ENCODE measurements at regions not wholly inside any gene's neighbourhood (a gene's known extent, or its start where the extent isn't known, plus 50 kb on each side); places are given as distances from the start of the nearest gene placed in this dataset.
A peak's percentile ranks its signal among the peaks of the same experiment; 100 is the strongest.

DNA sequence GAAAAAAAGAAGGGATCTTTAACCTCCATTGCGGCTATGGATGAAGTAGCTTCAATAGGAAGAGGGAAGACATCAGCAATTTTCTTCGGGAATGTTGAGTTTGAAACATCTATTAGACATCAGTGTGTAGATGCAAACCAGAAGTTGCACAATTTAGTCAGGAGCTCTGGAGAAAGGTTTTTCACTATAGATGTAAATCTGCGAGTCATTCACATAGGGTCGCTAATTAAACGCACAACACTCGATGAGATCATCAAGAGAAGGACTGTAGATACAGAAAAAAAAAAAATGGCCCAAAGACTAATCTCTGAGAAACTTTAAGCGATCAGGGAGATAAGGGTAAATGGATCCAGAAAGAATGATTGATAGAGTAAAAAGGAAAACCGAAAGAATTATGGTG is 61.7 kb upstream of the TES start:
- TF ChIP-seq, protein P1, sequence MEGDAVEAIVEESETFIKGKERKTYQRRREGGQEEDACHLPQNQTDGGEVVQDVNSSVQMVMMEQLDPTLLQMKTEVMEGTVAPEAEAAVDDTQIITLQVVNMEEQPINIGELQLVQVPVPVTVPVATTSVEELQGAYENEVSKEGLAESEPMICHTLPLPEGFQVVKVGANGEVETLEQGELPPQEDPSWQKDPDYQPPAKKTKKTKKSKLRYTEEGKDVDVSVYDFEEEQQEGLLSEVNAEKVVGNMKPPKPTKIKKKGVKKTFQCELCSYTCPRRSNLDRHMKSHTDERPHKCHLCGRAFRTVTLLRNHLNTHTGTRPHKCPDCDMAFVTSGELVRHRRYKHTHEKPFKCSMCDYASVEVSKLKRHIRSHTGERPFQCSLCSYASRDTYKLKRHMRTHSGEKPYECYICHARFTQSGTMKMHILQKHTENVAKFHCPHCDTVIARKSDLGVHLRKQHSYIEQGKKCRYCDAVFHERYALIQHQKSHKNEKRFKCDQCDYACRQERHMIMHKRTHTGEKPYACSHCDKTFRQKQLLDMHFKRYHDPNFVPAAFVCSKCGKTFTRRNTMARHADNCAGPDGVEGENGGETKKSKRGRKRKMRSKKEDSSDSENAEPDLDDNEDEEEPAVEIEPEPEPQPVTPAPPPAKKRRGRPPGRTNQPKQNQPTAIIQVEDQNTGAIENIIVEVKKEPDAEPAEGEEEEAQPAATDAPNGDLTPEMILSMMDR (IDR thresholded peaks at IDR 0.05; ENCODE audit: extremely low read depth, insufficient read depth, missing control alignments) = no peak
- in situ Hi-C loops (cut with MboI; ENCODE audit: low pct_unique_long_range_greater_than_20kb, low sequenced_read_pairs, unreplicated experiment) = loop anchor here (25.0 kb wide), 1 partner anchor 89 kb away; no protein-coding TSS in a partner anchor
- DNase-seq (ENCODE audit: low spot score) = no peak

DNA sequence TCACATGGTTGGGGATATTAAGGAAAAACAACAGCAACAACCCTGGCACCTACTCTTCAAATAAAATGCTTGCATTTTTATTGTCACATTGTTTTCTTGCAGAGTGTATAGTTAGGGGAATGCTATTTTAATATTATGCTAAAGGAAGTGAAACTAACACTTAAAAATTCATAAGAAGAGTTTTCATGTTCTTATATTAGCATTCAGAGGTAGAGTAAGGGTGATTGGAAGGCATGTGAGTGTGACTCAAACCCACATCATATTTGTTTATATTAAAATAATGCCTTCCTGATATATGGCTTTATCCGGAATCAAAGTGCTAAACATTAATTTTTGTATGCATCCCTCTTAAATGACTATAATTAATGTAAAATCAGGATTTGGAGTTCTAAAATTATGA is 59.8 kb upstream of the TES start:
- TF ChIP-seq, protein P1 (IDR thresholded peaks at IDR 0.05; ENCODE audit: extremely low read depth, insufficient read depth, missing control alignments) = no peak
- in situ Hi-C loops (cut with MboI; ENCODE audit: low pct_unique_long_range_greater_than_20kb, low sequenced_read_pairs, unreplicated experiment) = loop anchor here (25.0 kb wide), 1 partner anchor 662 kb away; no protein-coding TSS in a partner anchor
- DNase-seq (ENCODE audit: low spot score) = peak; percentile 10

DNA sequence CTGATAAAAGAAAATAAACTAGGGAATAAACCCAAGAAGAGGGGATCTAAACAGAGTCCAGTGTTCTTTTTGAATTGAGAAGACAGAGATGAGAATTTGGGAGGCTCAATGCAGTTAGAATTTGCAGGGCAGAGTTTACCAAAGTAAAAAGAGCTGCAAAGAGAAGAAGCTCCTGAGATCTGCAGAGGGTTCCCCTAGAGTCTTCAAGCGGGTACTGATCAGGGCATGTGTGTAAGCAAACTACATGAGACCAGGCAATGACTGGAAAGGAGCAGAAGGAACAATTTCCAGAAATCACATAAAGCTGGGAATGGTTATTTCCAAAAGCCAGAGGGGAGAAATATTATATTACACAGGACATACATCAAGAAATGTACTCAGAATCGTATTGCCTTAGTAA is 58.1 kb upstream of the TES start:
- in situ Hi-C loops (cut with MboI; ENCODE audit: low pct_unique_long_range_greater_than_20kb, low sequenced_read_pairs, unreplicated experiment) = loop anchor here (25.0 kb wide), 1 partner anchor 660 kb away; no protein-coding TSS in a partner anchor
- DNase-seq (ENCODE audit: low spot score) = no peak
- TF ChIP-seq, protein P1 (IDR thresholded peaks at IDR 0.05; ENCODE audit: extremely low read depth, insufficient read depth, missing control alignments) = no peak

DNA sequence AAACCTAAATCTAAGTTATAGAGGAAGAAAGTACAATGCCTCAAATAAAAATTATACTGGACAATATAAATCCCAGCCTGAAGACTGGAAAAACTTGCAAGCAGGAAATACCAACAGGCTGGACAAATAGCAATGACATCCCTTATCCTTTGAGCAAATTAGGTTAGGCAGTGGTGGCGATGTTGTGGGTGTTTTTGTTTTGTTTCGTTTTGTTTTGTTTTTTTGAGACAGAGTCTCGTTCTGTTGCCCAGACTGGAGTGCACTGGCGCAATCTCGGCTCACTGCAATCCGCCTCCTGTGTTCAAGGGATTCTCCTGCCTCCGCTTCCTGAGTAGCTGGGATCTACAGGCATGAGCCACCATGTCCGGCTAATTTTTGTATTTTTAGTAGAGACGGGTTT is 57.3 kb upstream of the TES start:
- TF ChIP-seq, protein P1 (IDR thresholded peaks at IDR 0.05; ENCODE audit: extremely low read depth, insufficient read depth, missing control alignments) = no peak
- no peak for DNase-seq (ENCODE audit: low spot score)
- in situ Hi-C loops (cut with MboI; ENCODE audit: low pct_unique_long_range_greater_than_20kb, low sequenced_read_pairs, unreplicated experiment) = loop anchor here (25.0 kb wide), 1 partner anchor 659 kb away; no protein-coding TSS in a partner anchor

DNA sequence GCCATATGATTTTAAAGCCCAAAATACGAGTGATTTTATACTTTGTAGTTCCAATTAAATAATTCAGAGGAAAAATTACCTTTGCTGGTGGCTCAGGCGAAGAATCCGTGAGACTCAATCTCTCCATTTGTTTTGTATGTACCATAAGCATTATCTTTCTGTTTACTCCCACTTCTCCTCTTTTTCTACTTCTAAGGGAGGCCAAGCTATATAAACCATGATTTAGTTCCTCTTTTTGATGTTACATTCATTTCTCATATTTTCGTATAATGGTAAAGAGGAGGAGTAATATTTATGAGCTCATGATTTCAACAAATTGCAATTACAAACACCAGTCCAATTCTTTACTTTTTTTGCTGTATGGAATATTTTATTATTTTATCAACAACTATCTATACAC is 50.6 kb upstream of the TES start:
- TF ChIP-seq, protein P1 (IDR thresholded peaks at IDR 0.05; ENCODE audit: extremely low read depth, insufficient read depth, missing control alignments) = no peak
- no peak for DNase-seq (ENCODE audit: low spot score)
- in situ Hi-C loops (cut with MboI; ENCODE audit: low pct_unique_long_range_greater_than_20kb, low sequenced_read_pairs, unreplicated experiment) = loop anchor here (10.0 to 25.0 kb wide), 2 partner anchors 425 to 653 kb away; no protein-coding TSS in a partner anchor

All from GM13977 (cell line).